ENCODE measurements at regions not wholly inside any gene's neighbourhood (a gene's known extent, or its start where the extent isn't known, plus 50 kb on each side); places are given as distances from the start of the nearest gene placed in this dataset.

DNA sequence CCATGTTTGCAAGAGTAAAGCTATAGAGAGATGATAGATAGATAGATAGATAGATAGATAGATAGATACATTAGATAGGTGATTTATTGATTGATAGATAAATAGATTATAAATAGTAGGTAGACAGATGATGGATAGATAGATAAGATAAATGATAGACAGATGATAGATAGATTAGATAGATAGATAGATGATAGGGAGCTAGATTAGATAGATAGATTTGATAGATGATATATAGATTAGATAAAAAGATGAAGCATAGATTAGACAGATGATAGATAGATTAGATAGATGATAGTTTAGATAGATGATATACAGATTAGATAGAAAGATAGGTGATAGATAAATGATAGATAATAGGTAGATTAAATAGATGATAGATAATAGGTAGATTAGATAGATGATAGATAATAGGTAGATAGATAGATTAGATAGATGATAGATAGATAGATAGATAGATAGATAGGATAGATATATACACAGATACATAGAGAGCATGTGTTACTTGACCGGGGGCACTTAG lies 243.3 kb upstream of the FOXK1 start:
- no peaks in the 10 kb centered on the region for H3K9me3 ChIP-seq (ENCODE audit: low read depth)
- no peak overlapping the region for H3K4me3 ChIP-seq
- H3K27me3 ChIP-seq, result no peaks in the 10 kb centered on the region
- no peak overlapping the region for H3K27ac ChIP-seq
- Mint-ChIP-seq H3K27ac (no peak overlapping the region), H3K4me3 (no peak overlapping the region), H3K9me3 (peaks cover 4% of the 10 kb centered on the region), H3K4me1 (peaks cover 6% of the 10 kb centered on the region), H3K36me3 (no peaks in the 10 kb centered on the region), H3K27me3 (ENCODE audit: insufficient read depth, low read depth) (peaks cover 4% of the 10 kb centered on the region)
- no peak for TF ChIP-seq EZH2 (IDR thresholded peaks at IDR 0.05)
- TF ChIP-seq, protein P1, sequence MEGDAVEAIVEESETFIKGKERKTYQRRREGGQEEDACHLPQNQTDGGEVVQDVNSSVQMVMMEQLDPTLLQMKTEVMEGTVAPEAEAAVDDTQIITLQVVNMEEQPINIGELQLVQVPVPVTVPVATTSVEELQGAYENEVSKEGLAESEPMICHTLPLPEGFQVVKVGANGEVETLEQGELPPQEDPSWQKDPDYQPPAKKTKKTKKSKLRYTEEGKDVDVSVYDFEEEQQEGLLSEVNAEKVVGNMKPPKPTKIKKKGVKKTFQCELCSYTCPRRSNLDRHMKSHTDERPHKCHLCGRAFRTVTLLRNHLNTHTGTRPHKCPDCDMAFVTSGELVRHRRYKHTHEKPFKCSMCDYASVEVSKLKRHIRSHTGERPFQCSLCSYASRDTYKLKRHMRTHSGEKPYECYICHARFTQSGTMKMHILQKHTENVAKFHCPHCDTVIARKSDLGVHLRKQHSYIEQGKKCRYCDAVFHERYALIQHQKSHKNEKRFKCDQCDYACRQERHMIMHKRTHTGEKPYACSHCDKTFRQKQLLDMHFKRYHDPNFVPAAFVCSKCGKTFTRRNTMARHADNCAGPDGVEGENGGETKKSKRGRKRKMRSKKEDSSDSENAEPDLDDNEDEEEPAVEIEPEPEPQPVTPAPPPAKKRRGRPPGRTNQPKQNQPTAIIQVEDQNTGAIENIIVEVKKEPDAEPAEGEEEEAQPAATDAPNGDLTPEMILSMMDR (IDR thresholded peaks at IDR 0.05), result no peak
- no peak for TF ChIP-seq EZH2phosphoT487 (IDR thresholded peaks at IDR 0.05)
- H3K4me2 ChIP-seq, result no peak overlapping the region
- no peaks in the 10 kb centered on the region for H4K20me1 ChIP-seq (ENCODE audit: low read depth)
- H3K79me2 ChIP-seq (ENCODE audit: low read depth), result no peaks in the 10 kb centered on the region
- peaks cover 6% of the 10 kb centered on the region for H3F3A ChIP-seq (ENCODE audit: low read depth)
- H3K4me1 ChIP-seq, result no peaks in the 10 kb centered on the region
- H3K9ac ChIP-seq, result no peak overlapping the region
- no peak overlapping the region for H2AFZ ChIP-seq (replicated peaks)
- H3K36me3 ChIP-seq, result no peaks in the 10 kb centered on the region
- no peak for DNase-seq (ENCODE audit: low spot score)

DNA sequence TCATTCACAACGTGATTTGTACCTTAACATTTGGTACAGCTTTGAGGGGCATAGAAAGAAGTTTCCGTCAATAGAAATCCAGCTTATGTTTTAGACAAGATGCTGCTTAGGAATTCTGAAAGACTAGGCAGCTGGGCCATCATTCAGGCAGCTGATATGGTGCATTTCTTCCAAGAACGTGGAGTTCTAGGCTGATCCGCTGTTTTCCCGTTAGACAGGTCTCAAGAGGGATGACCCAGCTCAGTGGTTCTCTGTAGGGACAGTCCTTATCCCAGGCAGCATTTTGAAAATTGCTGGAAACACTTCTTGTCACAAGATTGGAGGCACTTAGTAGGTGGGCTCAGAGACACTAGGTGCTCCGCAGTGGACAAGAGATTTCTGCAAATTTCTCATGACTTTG lies 242.7 kb upstream of the FOXK1 start:
- peaks cover 4% of the 10 kb centered on the region for H3K9me3 Mint-ChIP-seq
- Histone ChIP-seq H3K9ac (no peak overlapping the region), H2AFZ (replicated peaks) (no peak overlapping the region), H3K27me3 (no peaks in the 10 kb centered on the region), H3K79me2 (ENCODE audit: low read depth) (no peaks in the 10 kb centered on the region), H3K27ac (no peak overlapping the region), H3K4me3 (no peak overlapping the region), H3K4me2 (no peak overlapping the region), H3K36me3 (no peaks in the 10 kb centered on the region), H3K4me1 (no peaks in the 10 kb centered on the region), H3K9me3 (ENCODE audit: low read depth) (no peaks in the 10 kb centered on the region), H4K20me1 (ENCODE audit: low read depth) (no peaks in the 10 kb centered on the region), H3F3A (ENCODE audit: low read depth) (peaks cover 6% of the 10 kb centered on the region)
- peaks cover 4% of the 10 kb centered on the region for H3K4me1 Mint-ChIP-seq
- TF ChIP-seq EZH2 (IDR thresholded peaks at IDR 0.05) (no peak), EZH2phosphoT487 (IDR thresholded peaks at IDR 0.05) (no peak)
- TF ChIP-seq, protein P1 (IDR thresholded peaks at IDR 0.05), result no peak
- no peak overlapping the region for H3K27ac Mint-ChIP-seq
- H3K36me3 Mint-ChIP-seq, result no peaks in the 10 kb centered on the region
- no peak overlapping the region for H3K4me3 Mint-ChIP-seq
- H3K27me3 Mint-ChIP-seq (ENCODE audit: insufficient read depth, low read depth), result peaks cover 4% of the 10 kb centered on the region
- no peak for DNase-seq (ENCODE audit: low spot score)

DNA sequence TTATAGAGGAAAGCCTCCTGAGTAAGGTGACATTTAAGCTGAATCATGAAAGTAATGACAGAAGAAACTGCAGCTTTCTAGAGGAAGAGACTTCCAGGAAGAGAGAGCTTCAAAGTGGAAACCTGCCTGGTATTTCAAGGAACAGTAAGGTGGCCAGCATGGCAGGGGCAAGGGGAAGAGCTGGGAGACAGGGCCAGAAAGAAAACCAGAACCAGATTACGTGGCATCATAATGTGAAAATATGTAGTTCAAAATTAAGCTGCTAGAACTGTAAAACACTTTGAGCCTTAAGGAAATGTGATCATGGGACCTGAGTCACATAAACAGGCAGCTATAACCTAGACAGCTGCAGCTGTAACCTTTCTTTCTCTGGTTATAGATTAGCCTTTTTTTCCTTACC lies 238.0 kb upstream of the FOXK1 start:
- peaks cover 3% of the 10 kb centered on the region for H3K27me3 Mint-ChIP-seq (ENCODE audit: insufficient read depth, low read depth)
- H4K20me1 ChIP-seq (ENCODE audit: low read depth), result no peaks in the 10 kb centered on the region
- no peak overlapping the region for H3K4me3 Mint-ChIP-seq
- H3K36me3 ChIP-seq, result no peaks in the 10 kb centered on the region
- no peaks in the 10 kb centered on the region for H3K79me2 ChIP-seq (ENCODE audit: low read depth)
- no peaks in the 10 kb centered on the region for H3K4me1 ChIP-seq
- H3K9me3 Mint-ChIP-seq, result no peaks in the 10 kb centered on the region
- no peak for TF ChIP-seq EZH2 (IDR thresholded peaks at IDR 0.05)
- TF ChIP-seq, protein P1 (IDR thresholded peaks at IDR 0.05), result no peak
- no peak for TF ChIP-seq EZH2phosphoT487 (IDR thresholded peaks at IDR 0.05)
- H3K4me2 ChIP-seq, result no peak overlapping the region
- no peaks in the 10 kb centered on the region for H3K36me3 Mint-ChIP-seq
- no peak overlapping the region for H3K27ac ChIP-seq
- H3K9ac ChIP-seq, result no peak overlapping the region
- H3K27ac Mint-ChIP-seq, result no peak overlapping the region
- H3K9me3 ChIP-seq (ENCODE audit: low read depth), result no peaks in the 10 kb centered on the region
- no peak overlapping the region for H2AFZ ChIP-seq (replicated peaks)
- H3K4me3 ChIP-seq, result no peak overlapping the region
- H3K4me1 Mint-ChIP-seq, result peaks cover 3% of the 10 kb centered on the region
- DNase-seq (ENCODE audit: low spot score), result no peak
- H3K27me3 ChIP-seq, result no peaks in the 10 kb centered on the region
- H3F3A ChIP-seq (ENCODE audit: low read depth), result peaks cover 11% of the 10 kb centered on the region
